HepG2 (cell line): ENCODE measurements at regions not wholly inside any gene's neighbourhood (a gene's known extent, or its start where the extent isn't known, plus 50 kb on each side); places are given as distances from the start of the nearest gene placed in this dataset.

Experiments used
- ATAC-seq: fragments of 200-7000 bp; cut with Tn5 transposase; 3 replicates; pipeline ENCODE4 v1.9.1; 2020; ENCODE audit warnings: mild to moderate bottlenecking, moderate library complexity
- BruUV-seq: library from RNA; stranded (reverse); fragments of 400-500 nt; replicated peaks from 2 replicates; lab custom pipeline; 2021; lab: Mats Ljungman, UMichigan
- CTCF ChIA-PET: fragments of 300-600 bp; formaldehyde crosslinking; extraction: SDS; loops from one replicate; lab custom pipeline; 2021; ENCODE audit warnings: low total read pairs, inconsistent platforms, low intra/inter-chr PET ratio; lab: Yijun Ruan, JAX
- POLR2A ChIA-PET: fragments of 350-600 bp; sonication (Branson Sonifier 250); formaldehyde crosslinking; loops from one replicate; lab custom pipeline; 2020; ENCODE audit warnings: antibody characterized with exemption, inconsistent platforms; lab: Yijun Ruan, JAX
- DNase-seq: peaks from one replicate; pipeline ENCODE4 v3.0.0-alpha.2; 2015; ENCODE audit warnings: low spot score
- FAIRE-seq: peaks from 3 replicates; lab custom pipeline; 2011; peaks lifted over from hg19 to GRCh38; lab: Jason Lieb, UNC
- H2AFZ ChIP-seq: one replicate; pipeline ENCODE4 v1.6.1; 2011; ENCODE audit warnings: low read length, inconsistent platforms
- H3K27ac ChIP-seq: fragments of 300-600 bp; 3 replicates; pipeline ENCODE4 v1.8.0; 2011; ENCODE audit warnings: mixed run types, mild to moderate bottlenecking, mixed read lengths, low read length, inconsistent platforms; ENCODE audit not compliant: insufficient read depth; ENCODE audit errors: extremely low read length
- H3K27me3 ChIP-seq, 2 experiments: fragments of 200-600 bp in 1 of 2; 2 replicates in 1 of 2; 3 replicates in 1 of 2; pipeline versions ENCODE4 v1.6.0 to v1.8.0; 2011; ENCODE audit warnings: low read length in 2 of 2, mild to moderate bottlenecking in 2 of 2, moderate library complexity in 2 of 2, inconsistent platforms in 1 of 2; ENCODE audit not compliant: insufficient read depth in 2 of 2, control insufficient read depth in 1 of 2
- H3K36me3 ChIP-seq, 2 experiments: fragments of 200-600 bp in 1 of 2; replicated peaks in 1 of 2; 2 replicates in 1 of 2; 3 replicates in 1 of 2; pipeline versions ENCODE4 v1.5.1 to v1.8.0; 2011; ENCODE audit warnings: low read length in 2 of 2, inconsistent platforms in 1 of 2; ENCODE audit not compliant: insufficient read depth in 2 of 2, control insufficient read depth in 1 of 2
- H3K4me1 ChIP-seq: 2 replicates; pipeline ENCODE4 v1.5.1; 2012; ENCODE audit warnings: low read length, inconsistent platforms; ENCODE audit not compliant: insufficient read depth
- H3K4me2 ChIP-seq: 2 replicates; pipeline ENCODE4 v1.6.0; 2011; ENCODE audit warnings: low read depth, low read length, inconsistent platforms
- H3K4me3 ChIP-seq, 3 experiments: fragments of 200-600 bp in 1 of 3; sonication (generic), shearing (Covaris generic) in 1 of 3; replicated peaks in 1 of 3; 2 replicates each; pipeline ENCODE4 v1.5.1; 2011 to 2016; ENCODE audit warnings: low read length in 3 of 3, inconsistent platforms in 2 of 3, low read depth in 2 of 3, mild to moderate bottlenecking in 2 of 3, control low read depth in 1 of 3, mixed read lengths in 1 of 3; ENCODE audit not compliant: insufficient read depth in 1 of 3
- H3K79me2 ChIP-seq: one replicate; pipeline ENCODE4 v1.6.1; 2011; ENCODE audit warnings: low read length, inconsistent platforms; ENCODE audit not compliant: insufficient read depth
- H3K9ac ChIP-seq: 2 replicates; pipeline ENCODE4 v1.6.0; 2011; ENCODE audit warnings: mild to moderate bottlenecking, low read depth, low read length, inconsistent platforms; ENCODE audit not compliant: insufficient read depth
- H3K9me3 ChIP-seq: 2 replicates; pipeline ENCODE4 v1.5.1; 2012; ENCODE audit warnings: mild to moderate bottlenecking, low read length
- H4K20me1 ChIP-seq: 2 replicates; pipeline ENCODE4 v1.6.0; 2011; ENCODE audit warnings: inconsistent platforms, mild to moderate bottlenecking, low read length, moderate library complexity; ENCODE audit not compliant: insufficient read depth
- CEBPB ChIP-seq: IDR thresholded peaks from 2 replicates; pipeline ENCODE4 v1.6.1; 2011; ENCODE audit warnings: low read depth, low read length, improper control_type of control experiment, borderline replicate concordance
- CERS6 ChIP-seq: sonication (generic); formaldehyde crosslinking; IDR thresholded peaks from 2 replicates; pipeline ENCODE4 v1.5.0; 2020; ENCODE audit warnings: missing genetic modification reagents
- CREM ChIP-seq, 2 experiments: sonication (generic) in 1 of 2; formaldehyde crosslinking in 1 of 2; IDR thresholded peaks; 2 replicates each; pipeline versions ENCODE4 v1.4.0 to v1.6.1; 2016 to 2020; ENCODE audit warnings: antibody characterized with exemption in 1 of 2, mild to moderate bottlenecking in 1 of 2, missing genetic modification reagents in 1 of 2
- HOXD1 ChIP-seq: sonication (generic); formaldehyde crosslinking; IDR thresholded peaks from 2 replicates; pipeline ENCODE4 v1.5.0; 2020; ENCODE audit warnings: missing genetic modification reagents
- ISX ChIP-seq: sonication (generic); formaldehyde crosslinking; conservative IDR thresholded peaks from 2 replicates; pipeline ENCODE4 v1.5.0; 2020; ENCODE audit warnings: missing genetic modification reagents
- MAFF ChIP-seq: IDR thresholded peaks from 2 replicates; pipeline ENCODE4 v1.6.1; 2011; ENCODE audit warnings: low read depth, low read length, improper control_type of control experiment
- MAFK ChIP-seq, 2 experiments: IDR thresholded peaks in 1 of 2; conservative IDR thresholded peaks in 1 of 2; 2 replicates each; pipeline ENCODE4 v1.6.1; 2011; ENCODE audit warnings: improper control_type of control experiment in 2 of 2, low read length in 2 of 2
- NFE2L2 ChIP-seq: fragments of 150-350 bp; IDR thresholded peaks from 2 replicates; pipeline ENCODE4 v1.6.1; 2014; ENCODE audit warnings: low read length
- ZNF17 ChIP-seq: sonication (generic); formaldehyde crosslinking; IDR thresholded peaks from 2 replicates; pipeline ENCODE4 v1.5.0; 2020; ENCODE audit warnings: mild to moderate bottlenecking, missing genetic modification reagents
- ZNF451 ChIP-seq: sonication (generic); formaldehyde crosslinking; IDR thresholded peaks from 2 replicates; pipeline ENCODE4 v1.5.0; 2020; ENCODE audit warnings: mild to moderate bottlenecking, missing genetic modification reagents
- ZNF562 ChIP-seq: sonication (generic); formaldehyde crosslinking; IDR thresholded peaks from 2 replicates; pipeline ENCODE4 v1.8.0; 2022; ENCODE audit warnings: missing genetic modification reagents, borderline replicate concordance
- WGBS: methylation state at CpG from one replicate; pipeline ENCODE4 v1.1.6; 2017; ENCODE audit warnings: low lambda C conversion rate; 5-methylcytosine and 5-hydroxymethylcytosine counted together
- in situ Hi-C: cut with HindIII; loops from 2 replicates; pipeline ENCODE4 v1.10.0; 2017; ENCODE audit warnings: low pct_unique_long_range_greater_than_20kb; ENCODE audit not compliant: extremely low pct_ligation_motif_present
- intact Hi-C: fragments of 100-400 bp; cut with micrococcal nuclease; formaldehyde crosslinking; loops from one replicate; pipeline ENCODE4 v1.10.0; 2022; ENCODE audit not compliant: unreplicated experiment
- TF ChIP-seq, protein P1 (sequence below): sonication (generic); formaldehyde crosslinking; IDR thresholded peaks from 2 replicates; pipeline ENCODE4 v1.9.0; 2022; ENCODE audit warnings: low read depth, missing genetic modification reagents

GRCh38 chr6:33860706-33861474 is 57.1 kb upstream of the MLN start:
- no peak for DNase-seq
- H3K4me3 ChIP-seq = no peak overlapping the region
- no peaks in the 10 kb centered on the region; the same call in 1 of the 2 replicates for H4K20me1 ChIP-seq
- ChIA-PET POLR2A (no interaction called here), CTCF (no interaction called here)
- H2AFZ ChIP-seq = no peak overlapping the region
- WGBS = 6% methylated on average over 7 of the region's 7 CpGs
- peaks cover 5% of the 10 kb centered on the region for H3K4me1 ChIP-seq
- no peak overlapping the region for H3K4me2 ChIP-seq
- no peaks in the 10 kb centered on the region for H3K9me3 ChIP-seq
- H3K27ac ChIP-seq = no peak overlapping the region
- TF ChIP-seq ISX (CRISPR knock-in tag) = no peak
- TF ChIP-seq MAFF = peak; percentile 95
- TF ChIP-seq ZNF17 (CRISPR knock-in tag) = no peak
- peak; percentile 94 to 97 for TF ChIP-seq MAFK (conservative IDR thresholded peaks at IDR 0.05 in 1 of 2, IDR thresholded peaks at IDR 0.05 in 1 of 2; ENCODE audit: low read length in 2 of 2)
- BruUV-seq = no TSS peak
- in situ Hi-C loops (no loop called here), intact Hi-C loops (no loop called here)
- H3K36me3 ChIP-seq = no peaks in the 10 kb centered on the region
- ATAC-seq = no peak
- peaks cover 4 to 54% of the 10 kb centered on the region in 2 experiments; a peak in 4 of 5 replicates for H3K27me3 ChIP-seq
- H3K79me2 ChIP-seq = no peaks in the 10 kb centered on the region
- no peak for FAIRE-seq
- H3K9ac ChIP-seq = no peak overlapping the region

DNA sequence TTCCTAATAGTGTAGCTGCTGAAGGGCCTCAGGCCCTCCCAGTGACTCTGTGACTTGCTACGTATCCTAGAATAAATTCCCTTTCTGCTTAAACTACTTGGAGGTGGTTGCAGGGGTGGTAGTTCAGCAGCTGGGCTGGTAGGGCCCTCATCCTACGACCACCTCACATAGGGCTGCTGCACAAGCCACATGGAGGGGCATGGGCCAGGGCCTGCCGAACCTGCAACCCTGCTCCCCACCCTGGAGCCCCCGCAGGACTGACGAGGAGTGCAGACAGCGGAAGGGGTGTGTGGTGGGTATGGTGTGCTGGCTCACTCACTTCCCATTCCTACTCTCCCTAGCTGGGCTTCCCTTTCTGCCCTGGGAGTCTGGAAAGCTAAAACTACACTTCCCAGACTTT is 56.2 kb upstream of the MLN start:
- intact Hi-C loops = no loop called here
- WGBS = 63% methylated on average over 4 of the region's 6 CpGs
- Histone ChIP-seq H3K4me2 (no peak overlapping the region), H3K27me3 (peaks cover 4 to 60% of the 10 kb centered on the region in 2 experiments; a peak in 4 of 5 replicates), H3K4me3 (no peak overlapping the region), H3K27ac (no peak overlapping the region), H2AFZ (no peak overlapping the region), H3K79me2 (no peaks in the 10 kb centered on the region), H3K4me1 (peaks cover 13% of the 10 kb centered on the region), H3K9me3 (no peaks in the 10 kb centered on the region), H3K9ac (no peak overlapping the region), H4K20me1 (no peaks in the 10 kb centered on the region; the same call in 1 of the 2 replicates), H3K36me3 (no peaks in the 10 kb centered on the region)
- ATAC-seq = no peak
- no peak for FAIRE-seq
- TF ChIP-seq, protein P1, sequence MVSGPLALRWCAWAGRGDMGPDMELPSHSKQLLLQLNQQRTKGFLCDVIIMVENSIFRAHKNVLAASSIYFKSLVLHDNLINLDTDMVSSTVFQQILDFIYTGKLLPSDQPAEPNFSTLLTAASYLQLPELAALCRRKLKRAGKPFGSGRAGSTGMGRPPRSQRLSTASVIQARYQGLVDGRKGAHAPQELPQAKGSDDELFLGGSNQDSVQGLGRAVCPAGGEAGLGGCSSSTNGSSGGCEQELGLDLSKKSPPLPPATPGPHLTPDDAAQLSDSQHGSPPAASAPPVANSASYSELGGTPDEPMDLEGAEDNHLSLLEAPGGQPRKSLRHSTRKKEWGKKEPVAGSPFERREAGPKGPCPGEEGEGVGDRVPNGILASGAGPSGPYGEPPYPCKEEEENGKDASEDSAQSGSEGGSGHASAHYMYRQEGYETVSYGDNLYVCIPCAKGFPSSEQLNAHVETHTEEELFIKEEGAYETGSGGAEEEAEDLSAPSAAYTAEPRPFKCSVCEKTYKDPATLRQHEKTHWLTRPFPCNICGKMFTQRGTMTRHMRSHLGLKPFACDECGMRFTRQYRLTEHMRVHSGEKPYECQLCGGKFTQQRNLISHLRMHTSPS (CRISPR knock-in tag) = no peak
- no peak for TF ChIP-seq CERS6
- TF ChIP-seq ZNF562 = no peak
- TF ChIP-seq CREM (IDR thresholded peaks at IDR 0.05) = no peak
- TF ChIP-seq CREM (CRISPR knock-in tag; IDR thresholded peaks at IDR 0.05) = no peak
- TF ChIP-seq ZNF451 (CRISPR knock-in tag) = no peak
- TF ChIP-seq CEBPB = no peak
- no peak for TF ChIP-seq NFE2L2
- no peak for TF ChIP-seq HOXD1 (CRISPR knock-in tag)
- DNase-seq = no peak
- ChIA-PET POLR2A (no interaction called here), CTCF (no interaction called here)
- in situ Hi-C loops = no loop called here
- no TSS peak for BruUV-seq
